HepG2 (cell line): ENCODE measurements at regions not wholly inside any gene's neighbourhood (a gene's known extent, or its start where the extent isn't known, plus 50 kb on each side); places are given as distances from the start of the nearest gene placed in this dataset.
A peak's percentile ranks its signal among the peaks of the same experiment; 100 is the strongest.

Source experiments
- BCL6 ChIP-seq: IDR thresholded peaks from 2 replicates; pipeline ENCODE4 v1.6.1; 2016; ENCODE audit warnings: missing genetic modification reagents, missing compliant biosample characterization
- CBFB ChIP-seq: sonication (generic); formaldehyde crosslinking; IDR thresholded peaks from 2 replicates; pipeline ENCODE4 v1.4.0; 2020; ENCODE audit warnings: missing genetic modification reagents
- CC2D1A ChIP-seq: sonication (generic); formaldehyde crosslinking; IDR thresholded peaks from 2 replicates; pipeline ENCODE4 v1.8.1; 2023; ENCODE audit warnings: mild to moderate bottlenecking, missing genetic modification reagents
- HMG20A ChIP-seq: IDR thresholded peaks from 2 replicates; pipeline ENCODE4 v1.6.1; 2016; ENCODE audit warnings: borderline replicate concordance
- HOXA7 ChIP-seq: sonication (generic); formaldehyde crosslinking; IDR thresholded peaks from 2 replicates; pipeline ENCODE4 v1.8.1; 2022; ENCODE audit warnings: mild to moderate bottlenecking, missing genetic modification reagents, moderate library complexity
- KAT8 ChIP-seq: IDR thresholded peaks from 2 replicates; pipeline ENCODE4 v1.6.1; 2016; ENCODE audit warnings: missing genetic modification reagents, missing compliant biosample characterization
- KMT2A ChIP-seq: sonication (generic); formaldehyde crosslinking; IDR thresholded peaks from 2 replicates; pipeline ENCODE4 v1.4.0; 2020; ENCODE audit warnings: missing genetic modification reagents
- MAFF ChIP-seq: IDR thresholded peaks from 2 replicates; pipeline ENCODE4 v1.6.1; 2011; ENCODE audit warnings: low read depth, low read length, improper control_type of control experiment
- MEF2D ChIP-seq: sonication (generic); formaldehyde crosslinking; IDR thresholded peaks from 2 replicates; pipeline ENCODE4 v1.5.1; 2020; ENCODE audit warnings: mild to moderate bottlenecking, missing genetic modification reagents
- MIER2 ChIP-seq: IDR thresholded peaks from 2 replicates; pipeline ENCODE4 v1.6.1; 2016; ENCODE audit warnings: missing biosample characterization, missing genetic modification reagents
- MTF1 ChIP-seq: sonication (generic); formaldehyde crosslinking; IDR thresholded peaks from 2 replicates; pipeline ENCODE4 v1.5.0; 2020; ENCODE audit warnings: missing genetic modification reagents
- SALL1 ChIP-seq: sonication (generic); formaldehyde crosslinking; IDR thresholded peaks from 2 replicates; pipeline ENCODE4 v1.8.0; 2022; ENCODE audit warnings: mild to moderate bottlenecking, missing genetic modification reagents
- SMAD3 ChIP-seq: sonication (generic); formaldehyde crosslinking; IDR thresholded peaks from 2 replicates; pipeline ENCODE4 v1.4.0; 2020; ENCODE audit warnings: missing genetic modification reagents
- SOX5 ChIP-seq: IDR thresholded peaks from 2 replicates; pipeline ENCODE4 v1.6.1; 2016; ENCODE audit warnings: borderline replicate concordance
- STAG1 ChIP-seq: sonication (generic); formaldehyde crosslinking; IDR thresholded peaks from 2 replicates; pipeline ENCODE4 v1.4.0; 2020; ENCODE audit warnings: missing genetic modification reagents
- STAT5B ChIP-seq: sonication (generic); formaldehyde crosslinking; IDR thresholded peaks from 2 replicates; pipeline ENCODE4 v1.4.0; 2020; ENCODE audit warnings: missing genetic modification reagents
- TBP ChIP-seq: sonication (generic); formaldehyde crosslinking; IDR thresholded peaks from 2 replicates; pipeline ENCODE4 v1.5.0; 2020; ENCODE audit warnings: missing genetic modification reagents
- ZNF556 ChIP-seq: sonication (generic); formaldehyde crosslinking; IDR thresholded peaks from 2 replicates; pipeline ENCODE4 v1.4.0; 2020; ENCODE audit warnings: mild to moderate bottlenecking, missing genetic modification reagents, borderline replicate concordance
- ZNF7 ChIP-seq: IDR thresholded peaks from 2 replicates; pipeline ENCODE4 v1.6.1; 2016; ENCODE audit warnings: missing biosample characterization, missing genetic modification reagents
- TF ChIP-seq, protein P1 (sequence below): sonication (generic); formaldehyde crosslinking; IDR thresholded peaks from 2 replicates; pipeline ENCODE4 v1.5.1; 2020; ENCODE audit warnings: mild to moderate bottlenecking, missing genetic modification reagents, borderline replicate concordance
- TF ChIP-seq, protein P2 (sequence below): fragments of 450-650 bp; IDR thresholded peaks from 2 replicates; pipeline ENCODE4 v1.6.1; 2017; ENCODE audit warnings: mild to moderate bottlenecking
- TF ChIP-seq, protein P3 (sequence below): sonication (generic); formaldehyde crosslinking; IDR thresholded peaks from 2 replicates; pipeline ENCODE4 v1.5.0; 2020; ENCODE audit warnings: mild to moderate bottlenecking, missing genetic modification reagents

DNA sequence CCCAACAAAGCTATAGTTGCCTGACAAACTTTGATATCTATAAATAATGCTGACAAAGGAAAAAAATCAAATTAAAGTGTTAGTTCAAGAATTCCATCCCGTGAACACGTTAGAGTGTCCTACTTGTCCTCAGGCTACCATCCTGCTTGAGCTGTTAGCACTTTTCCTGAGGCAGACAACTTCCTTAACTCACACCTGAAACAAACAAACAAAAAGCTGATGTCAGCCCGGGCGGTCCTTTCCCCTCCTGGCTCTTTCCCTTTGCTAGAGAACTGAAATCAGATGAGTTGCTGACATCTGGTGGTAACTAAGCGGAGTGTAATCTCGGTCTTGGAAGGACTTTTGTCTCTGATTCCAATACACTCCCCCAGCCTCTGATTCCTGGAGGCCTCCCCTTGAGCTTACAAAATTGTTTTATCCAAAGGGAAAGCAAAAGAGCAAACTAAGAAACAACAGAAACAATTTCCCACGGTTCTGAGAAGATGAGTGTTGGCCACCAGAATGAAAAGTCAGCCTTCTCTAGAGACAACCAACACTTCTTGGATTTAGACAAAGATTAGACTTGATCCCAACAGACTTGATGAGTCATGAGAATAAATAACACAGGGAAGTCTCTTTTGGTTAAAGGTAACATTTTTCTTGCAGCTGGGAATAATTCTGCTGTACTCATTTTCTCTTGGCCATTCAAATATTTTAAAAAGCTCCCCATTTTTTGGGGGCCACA lies 135.4 kb downstream of the PROX1 start (continued):
- TF ChIP-seq, protein P1, sequence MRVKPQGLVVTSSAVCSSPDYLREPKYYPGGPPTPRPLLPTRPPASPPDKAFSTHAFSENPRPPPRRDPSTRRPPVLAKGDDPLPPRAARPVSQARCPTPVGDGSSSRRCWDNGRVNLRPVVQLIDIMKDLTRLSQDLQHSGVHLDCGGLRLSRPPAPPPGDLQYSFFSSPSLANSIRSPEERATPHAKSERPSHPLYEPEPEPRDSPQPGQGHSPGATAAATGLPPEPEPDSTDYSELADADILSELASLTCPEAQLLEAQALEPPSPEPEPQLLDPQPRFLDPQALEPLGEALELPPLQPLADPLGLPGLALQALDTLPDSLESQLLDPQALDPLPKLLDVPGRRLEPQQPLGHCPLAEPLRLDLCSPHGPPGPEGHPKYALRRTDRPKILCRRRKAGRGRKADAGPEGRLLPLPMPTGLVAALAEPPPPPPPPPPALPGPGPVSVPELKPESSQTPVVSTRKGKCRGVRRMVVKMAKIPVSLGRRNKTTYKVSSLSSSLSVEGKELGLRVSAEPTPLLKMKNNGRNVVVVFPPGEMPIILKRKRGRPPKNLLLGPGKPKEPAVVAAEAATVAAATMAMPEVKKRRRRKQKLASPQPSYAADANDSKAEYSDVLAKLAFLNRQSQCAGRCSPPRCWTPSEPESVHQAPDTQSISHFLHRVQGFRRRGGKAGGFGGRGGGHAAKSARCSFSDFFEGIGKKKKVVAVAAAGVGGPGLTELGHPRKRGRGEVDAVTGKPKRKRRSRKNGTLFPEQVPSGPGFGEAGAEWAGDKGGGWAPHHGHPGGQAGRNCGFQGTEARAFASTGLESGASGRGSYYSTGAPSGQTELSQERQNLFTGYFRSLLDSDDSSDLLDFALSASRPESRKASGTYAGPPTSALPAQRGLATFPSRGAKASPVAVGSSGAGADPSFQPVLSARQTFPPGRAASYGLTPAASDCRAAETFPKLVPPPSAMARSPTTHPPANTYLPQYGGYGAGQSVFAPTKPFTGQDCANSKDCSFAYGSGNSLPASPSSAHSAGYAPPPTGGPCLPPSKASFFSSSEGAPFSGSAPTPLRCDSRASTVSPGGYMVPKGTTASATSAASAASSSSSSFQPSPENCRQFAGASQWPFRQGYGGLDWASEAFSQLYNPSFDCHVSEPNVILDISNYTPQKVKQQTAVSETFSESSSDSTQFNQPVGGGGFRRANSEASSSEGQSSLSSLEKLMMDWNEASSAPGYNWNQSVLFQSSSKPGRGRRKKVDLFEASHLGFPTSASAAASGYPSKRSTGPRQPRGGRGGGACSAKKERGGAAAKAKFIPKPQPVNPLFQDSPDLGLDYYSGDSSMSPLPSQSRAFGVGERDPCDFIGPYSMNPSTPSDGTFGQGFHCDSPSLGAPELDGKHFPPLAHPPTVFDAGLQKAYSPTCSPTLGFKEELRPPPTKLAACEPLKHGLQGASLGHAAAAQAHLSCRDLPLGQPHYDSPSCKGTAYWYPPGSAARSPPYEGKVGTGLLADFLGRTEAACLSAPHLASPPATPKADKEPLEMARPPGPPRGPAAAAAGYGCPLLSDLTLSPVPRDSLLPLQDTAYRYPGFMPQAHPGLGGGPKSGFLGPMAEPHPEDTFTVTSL (CRISPR knock-in tag) = peak; percentile 64; the same call in 1 of the 2 replicates
- TF ChIP-seq ZNF7 (CRISPR knock-in tag) = no peak
- TF ChIP-seq CBFB (CRISPR knock-in tag) = 0 out of 2 replicates have a peak, but pooled peaks have one; percentile 19
- peak; percentile 45; the same call in 1 of the 2 replicates for TF ChIP-seq MTF1
- TF ChIP-seq MAFF = peak; percentile 98
- peak; percentile 47; the same call in 1 of the 2 replicates for TF ChIP-seq HMG20A
- peak; percentile 64 for TF ChIP-seq MEF2D (CRISPR knock-in tag)
- peak; percentile 42; the same call in 1 of the 2 replicates for TF ChIP-seq SOX5 (CRISPR knock-in tag)
- TF ChIP-seq TBP (CRISPR knock-in tag) = no peak
- TF ChIP-seq SALL1 = peak; percentile 66; the same call in 1 of the 2 replicates
- TF ChIP-seq HOXA7 (CRISPR knock-in tag) = no peak
- no peak for TF ChIP-seq CC2D1A (CRISPR knock-in tag)
- TF ChIP-seq BCL6 (CRISPR knock-in tag) = no peak
- no peak for TF ChIP-seq STAT5B (CRISPR knock-in tag)
- TF ChIP-seq SMAD3 (CRISPR knock-in tag) = peak; percentile 75
- TF ChIP-seq KMT2A (CRISPR knock-in tag) = 0 out of 2 replicates have a peak, but pooled peaks have one; percentile 20
- TF ChIP-seq ZNF556 = peak; percentile 22; the same call in 1 of the 2 replicates
- TF ChIP-seq, protein P2, sequence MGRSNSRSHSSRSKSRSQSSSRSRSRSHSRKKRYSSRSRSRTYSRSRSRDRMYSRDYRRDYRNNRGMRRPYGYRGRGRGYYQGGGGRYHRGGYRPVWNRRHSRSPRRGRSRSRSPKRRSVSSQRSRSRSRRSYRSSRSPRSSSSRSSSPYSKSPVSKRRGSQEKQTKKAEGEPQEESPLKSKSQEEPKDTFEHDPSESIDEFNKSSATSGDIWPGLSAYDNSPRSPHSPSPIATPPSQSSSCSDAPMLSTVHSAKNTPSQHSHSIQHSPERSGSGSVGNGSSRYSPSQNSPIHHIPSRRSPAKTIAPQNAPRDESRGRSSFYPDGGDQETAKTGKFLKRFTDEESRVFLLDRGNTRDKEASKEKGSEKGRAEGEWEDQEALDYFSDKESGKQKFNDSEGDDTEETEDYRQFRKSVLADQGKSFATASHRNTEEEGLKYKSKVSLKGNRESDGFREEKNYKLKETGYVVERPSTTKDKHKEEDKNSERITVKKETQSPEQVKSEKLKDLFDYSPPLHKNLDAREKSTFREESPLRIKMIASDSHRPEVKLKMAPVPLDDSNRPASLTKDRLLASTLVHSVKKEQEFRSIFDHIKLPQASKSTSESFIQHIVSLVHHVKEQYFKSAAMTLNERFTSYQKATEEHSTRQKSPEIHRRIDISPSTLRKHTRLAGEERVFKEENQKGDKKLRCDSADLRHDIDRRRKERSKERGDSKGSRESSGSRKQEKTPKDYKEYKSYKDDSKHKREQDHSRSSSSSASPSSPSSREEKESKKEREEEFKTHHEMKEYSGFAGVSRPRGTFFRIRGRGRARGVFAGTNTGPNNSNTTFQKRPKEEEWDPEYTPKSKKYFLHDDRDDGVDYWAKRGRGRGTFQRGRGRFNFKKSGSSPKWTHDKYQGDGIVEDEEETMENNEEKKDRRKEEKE = no peak
- peak; percentile 41; the same call in 1 of the 2 replicates for TF ChIP-seq KAT8 (CRISPR knock-in tag)
- TF ChIP-seq MIER2 (CRISPR knock-in tag) = peak; percentile 36
- TF ChIP-seq STAG1 (CRISPR knock-in tag) = peak; percentile 99
- TF ChIP-seq, protein P3, sequence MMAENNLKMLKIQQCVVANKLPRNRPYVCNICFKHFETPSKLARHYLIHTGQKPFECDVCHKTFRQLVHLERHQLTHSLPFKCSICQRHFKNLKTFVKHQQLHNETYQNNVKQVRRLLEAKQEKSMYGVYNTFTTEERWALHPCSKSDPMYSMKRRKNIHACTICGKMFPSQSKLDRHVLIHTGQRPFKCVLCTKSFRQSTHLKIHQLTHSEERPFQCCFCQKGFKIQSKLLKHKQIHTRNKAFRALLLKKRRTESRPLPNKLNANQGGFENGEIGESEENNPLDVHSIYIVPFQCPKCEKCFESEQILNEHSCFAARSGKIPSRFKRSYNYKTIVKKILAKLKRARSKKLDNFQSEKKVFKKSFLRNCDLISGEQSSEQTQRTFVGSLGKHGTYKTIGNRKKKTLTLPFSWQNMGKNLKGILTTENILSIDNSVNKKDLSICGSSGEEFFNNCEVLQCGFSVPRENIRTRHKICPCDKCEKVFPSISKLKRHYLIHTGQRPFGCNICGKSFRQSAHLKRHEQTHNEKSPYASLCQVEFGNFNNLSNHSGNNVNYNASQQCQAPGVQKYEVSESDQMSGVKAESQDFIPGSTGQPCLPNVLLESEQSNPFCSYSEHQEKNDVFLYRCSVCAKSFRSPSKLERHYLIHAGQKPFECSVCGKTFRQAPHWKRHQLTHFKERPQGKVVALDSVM = peak; percentile 47; the same call in 1 of the 2 replicates
